Kasumi-1 (cell line): ENCODE measurements at regions not wholly inside any gene's neighbourhood (a gene's known extent, or its start where the extent isn't known, plus 50 kb on each side); places are given as distances from the start of the nearest gene placed in this dataset.
"Not testable (repeated sequence)": the region's sequence is repeated elsewhere in the genome, so short reads cannot be mapped to it uniquely, and the experiment has no call there.

Experiments used
- DNase-seq, 2 experiments: peaks; one replicate each; lab custom pipeline; 2025; lab: John Stamatoyannopoulos, UW

GRCh38 chrX:95218976-95219375, 1465.7 kb upstream of the DIAPH2 start:
- DNase-seq = no peak

GRCh38 chrX:95248386-95248785, 1436.3 kb upstream of the DIAPH2 start:
- DNase-seq = no peak

GRCh38 chrX:95290455-95290854, 1394.2 kb upstream of the DIAPH2 start:
- DNase-seq = no peak

DNA sequence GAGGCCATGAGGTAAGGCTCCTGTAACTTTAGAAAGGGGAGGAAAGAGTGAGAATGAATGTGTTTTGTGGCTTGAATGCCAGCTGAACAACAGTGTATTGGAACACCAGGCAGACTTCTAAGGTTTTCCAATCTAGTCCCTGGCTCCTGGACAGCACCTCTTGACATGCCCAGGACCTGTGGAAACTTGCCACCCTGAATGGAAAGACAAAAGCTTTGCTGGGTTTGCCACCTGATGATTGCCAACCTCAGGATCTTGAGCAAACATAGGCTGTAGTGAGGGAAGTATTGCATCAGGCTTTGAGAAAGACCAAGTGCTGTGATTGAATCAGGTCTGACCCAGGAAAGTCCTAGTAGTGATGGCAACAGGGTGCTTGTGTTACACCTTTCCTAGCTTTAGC, 1393.1 kb upstream of the DIAPH2 start:
- DNase-seq = no peak

DNA sequence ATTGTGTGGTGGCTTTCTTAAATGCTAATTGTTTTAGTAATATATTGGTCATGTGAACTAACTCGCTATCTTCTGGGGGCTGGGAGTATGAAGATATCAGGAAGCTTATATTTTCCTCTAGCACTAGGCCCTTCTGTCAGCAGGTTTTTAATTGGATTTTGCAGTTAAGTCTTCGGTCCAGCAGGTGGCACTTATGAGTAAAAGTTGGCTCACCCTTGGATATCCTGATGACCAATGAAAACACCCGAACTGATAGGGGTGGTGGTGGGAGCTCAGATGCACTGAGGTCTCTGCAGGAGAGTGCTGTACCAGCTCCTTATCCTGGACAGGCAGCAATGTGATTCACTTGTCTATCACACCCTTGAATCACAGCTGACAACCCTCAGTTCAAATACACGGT, 1365.8 kb upstream of the DIAPH2 start:
- DNase-seq = peak; percentile 1 to 21

GRCh38 chrX:95325185-95325584, 1359.5 kb upstream of the DIAPH2 start:
- DNase-seq = no peak

DNA sequence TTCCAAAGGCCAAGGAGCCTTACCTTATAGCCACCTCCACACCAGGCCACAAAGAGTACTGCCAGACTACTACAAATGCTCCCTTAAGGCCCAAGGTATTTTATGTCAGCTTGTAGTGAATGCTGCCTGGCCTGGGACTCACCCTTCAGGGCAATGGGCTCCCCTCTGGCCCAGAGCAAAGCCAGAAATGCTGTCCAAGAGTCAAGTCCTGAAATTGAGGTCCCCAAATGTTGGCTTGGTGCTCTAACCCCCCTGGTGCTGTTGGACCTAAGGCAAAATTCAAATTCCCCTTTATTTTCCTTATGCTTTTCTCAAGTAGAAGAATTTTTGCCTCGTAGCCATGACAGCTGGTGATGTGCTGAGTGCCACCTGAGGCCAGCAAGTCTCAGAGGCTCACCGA, 1354.3 kb upstream of the DIAPH2 start:
- DNase-seq = no peak

DNA sequence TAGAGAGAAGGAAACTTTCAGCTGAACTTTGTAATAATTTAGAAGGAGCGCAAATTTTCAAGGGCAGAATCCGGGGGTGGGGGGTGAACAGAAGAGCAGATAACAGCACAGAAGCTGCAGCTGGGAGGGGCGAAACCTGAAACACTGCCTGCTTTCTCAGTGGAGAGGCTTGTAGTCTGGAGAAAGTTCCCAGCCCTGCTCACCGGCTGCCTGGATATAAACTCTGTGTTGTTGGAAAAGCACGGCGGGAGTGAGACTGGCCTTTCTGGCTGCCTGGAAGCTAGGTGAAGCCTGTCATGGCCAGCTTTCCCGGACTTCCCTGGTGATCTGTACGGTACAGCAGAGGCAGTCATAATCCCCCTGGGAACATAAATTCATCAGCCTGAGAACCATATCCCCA, 1352.1 kb upstream of the DIAPH2 start:
- no peak for DNase-seq

- peak; percentile 32 to 36 for DNase-seq
Measured at GRCh38 chrX:95346856-95347255, 1337.8 kb upstream of the DIAPH2 start.

GRCh38 chrX:95350774-95351488, 1333.7 kb upstream of the DIAPH2 start:
- no peak for DNase-seq

- DNase-seq = no peak
Measured at GRCh38 chrX:95367286-95367685, 1317.4 kb upstream of the DIAPH2 start.

GRCh38 chrX:95382799-95383198, 1301.8 kb upstream of the DIAPH2 start:
- no peak for DNase-seq

- DNase-seq = no peak
Measured at GRCh38 chrX:95383778-95384177, 1300.9 kb upstream of the DIAPH2 start.

DNA sequence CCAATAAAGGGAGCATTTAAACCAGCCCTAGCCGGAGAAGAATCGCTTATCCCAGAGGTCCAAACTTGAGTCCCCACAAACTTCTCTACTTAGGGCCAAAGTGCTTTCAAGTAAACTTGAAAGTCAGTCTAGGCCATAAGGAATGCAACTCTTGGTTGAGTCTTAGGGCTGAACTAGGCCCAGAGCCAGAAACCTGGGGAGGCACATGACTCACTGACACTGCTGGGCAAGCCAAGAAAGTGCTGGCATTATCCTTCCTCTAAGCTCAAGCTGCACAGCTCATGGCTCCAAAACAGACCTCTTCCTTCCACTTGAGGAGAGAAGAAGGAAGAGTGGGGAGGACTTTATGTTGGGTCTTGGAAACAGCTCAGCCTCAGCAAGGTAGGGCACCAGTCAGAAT, 1257.3 kb upstream of the DIAPH2 start:
- DNase-seq = no peak

DNA sequence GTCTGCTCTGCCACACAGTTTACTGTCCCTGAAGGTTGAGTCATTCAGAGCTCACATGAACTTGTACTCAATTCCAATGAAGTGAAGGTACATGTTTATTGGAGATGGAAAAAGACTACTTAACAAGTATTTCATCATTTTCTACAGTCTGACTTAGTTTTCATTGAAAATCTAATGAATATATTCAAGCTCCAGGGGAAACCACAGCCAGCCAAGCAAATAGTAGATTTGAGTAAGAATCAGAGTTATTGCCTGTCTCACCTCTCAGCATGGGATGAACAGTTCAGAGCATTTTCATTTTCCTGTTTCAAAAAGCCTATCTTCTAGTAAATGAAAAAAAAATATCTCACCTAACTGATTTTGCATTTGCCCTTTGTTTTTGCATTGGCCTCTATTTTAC, 1249.4 kb upstream of the DIAPH2 start:
- DNase-seq = no peak

- no peak for DNase-seq
Measured at GRCh38 chrX:95441836-95442235, 1242.8 kb upstream of the DIAPH2 start.

- no peak for DNase-seq
Measured at GRCh38 chrX:95484781-95485180, 1199.9 kb upstream of the DIAPH2 start.

DNA sequence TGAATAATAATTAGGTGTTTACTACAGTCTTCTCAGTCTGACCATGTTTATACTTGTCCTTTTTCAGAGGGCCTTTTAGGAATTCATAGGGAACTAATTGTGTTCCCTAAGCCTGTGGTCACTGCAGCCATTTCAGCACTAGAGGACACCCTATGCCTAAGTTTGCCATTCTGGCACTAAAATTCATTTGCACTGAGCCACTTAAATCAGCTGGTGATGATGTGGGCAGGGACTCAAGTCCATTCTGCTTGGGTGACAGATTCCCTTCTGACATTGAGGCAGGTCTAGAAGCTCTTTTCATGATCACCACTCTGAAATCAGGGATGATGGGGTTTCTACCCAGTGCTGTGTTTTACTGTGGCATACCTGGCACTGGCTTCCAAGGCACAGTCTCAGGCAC, 1178.9 kb upstream of the DIAPH2 start:
- DNase-seq = no peak

DNA sequence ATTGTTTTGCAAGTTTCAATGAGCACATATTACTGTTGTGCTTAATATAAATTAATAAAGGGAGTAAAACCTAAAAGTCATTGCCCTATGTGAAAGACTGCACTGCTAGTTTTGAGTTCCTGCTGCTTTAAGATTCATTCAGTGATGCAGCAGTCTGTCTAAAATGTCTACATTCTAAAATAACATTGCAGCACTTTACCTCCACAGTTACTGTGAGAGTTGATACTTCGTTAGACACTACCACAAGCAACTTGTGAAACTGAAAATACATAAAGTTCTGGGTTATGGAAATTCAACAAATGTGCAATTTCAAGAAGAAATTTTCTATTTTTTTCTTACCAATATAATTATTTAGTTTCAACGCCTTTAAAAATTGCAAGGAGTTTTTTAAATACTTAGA, 1175.2 kb upstream of the DIAPH2 start:
- DNase-seq = no peak

DNA sequence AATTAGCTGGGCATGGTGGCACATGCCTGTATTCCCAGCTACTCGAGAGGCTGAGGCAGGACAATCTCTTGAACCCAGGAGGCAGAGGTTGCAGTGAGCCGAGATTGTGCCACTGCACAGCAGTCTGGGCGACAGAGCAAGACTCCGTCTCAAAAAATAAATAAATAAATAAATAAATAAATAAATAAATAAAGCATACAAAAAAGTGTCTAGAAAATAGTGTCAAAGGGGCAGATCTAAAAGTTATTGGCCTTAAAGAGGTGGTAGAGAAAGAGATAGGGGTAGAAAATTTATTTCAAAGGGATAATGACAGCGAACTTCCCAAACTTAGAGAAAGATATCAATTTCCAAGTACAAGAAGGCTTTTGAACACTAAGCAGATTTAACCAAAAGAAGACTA, 1160.6 kb upstream of the DIAPH2 start:
- not testable (repeated sequence) for DNase-seq

DNA sequence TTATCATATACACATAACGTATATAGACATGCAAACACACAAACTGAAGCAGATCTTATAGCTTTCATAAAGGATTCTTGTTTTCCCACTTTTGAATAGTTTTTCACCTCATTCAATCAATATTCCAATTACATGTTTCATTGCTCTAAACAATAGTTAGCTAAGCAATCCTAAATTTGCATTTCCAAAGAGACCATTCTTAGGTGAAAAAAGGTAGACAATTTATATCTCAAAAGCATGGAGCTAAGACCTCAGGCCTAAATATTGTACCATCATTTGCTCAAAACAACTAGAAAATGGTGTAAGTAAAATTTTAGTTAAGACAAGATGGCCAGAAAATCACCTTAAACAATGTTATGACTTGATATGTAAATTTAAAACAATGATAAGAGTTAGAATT, 1148.5 kb upstream of the DIAPH2 start:
- no peak for DNase-seq

DNA sequence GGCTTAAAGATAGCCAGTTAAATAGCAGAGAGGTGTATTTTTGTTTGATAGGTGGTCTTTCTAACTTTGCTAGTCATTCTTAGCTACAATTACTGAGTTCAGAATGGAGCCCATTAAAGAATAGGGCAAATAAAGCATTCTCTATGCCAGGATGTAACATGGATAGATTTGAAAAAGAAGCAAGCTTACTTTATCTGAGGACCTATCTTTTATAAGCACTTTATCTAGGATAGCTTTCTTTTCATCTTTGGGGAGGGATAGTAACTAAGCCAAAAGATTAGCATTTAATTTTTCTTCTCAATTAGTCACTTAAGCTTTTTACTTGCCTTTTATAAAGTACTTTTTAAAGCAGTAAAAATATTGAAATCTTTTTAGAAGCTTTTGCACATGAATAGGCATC, 1148.0 kb upstream of the DIAPH2 start:
- DNase-seq = no peak

DNA sequence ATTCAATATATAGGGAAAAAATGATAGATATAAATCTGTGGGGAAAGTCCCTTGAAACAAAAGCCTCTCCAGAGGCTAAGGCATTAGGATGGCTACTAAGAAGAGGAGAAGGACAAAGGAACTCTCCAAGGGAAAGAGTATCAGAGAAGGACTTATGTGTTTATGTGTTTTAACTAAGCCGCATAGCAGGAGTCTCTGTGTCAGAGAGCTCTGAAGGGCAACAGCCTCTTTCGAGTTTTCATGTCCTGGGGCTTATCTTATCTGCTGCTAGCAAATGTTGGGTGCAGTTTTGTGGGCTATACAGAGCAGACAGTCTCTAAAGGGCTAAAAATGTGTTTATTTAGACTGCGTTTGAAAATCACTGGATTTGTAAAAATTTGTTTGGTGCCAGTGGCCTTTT, 1145.6 kb upstream of the DIAPH2 start:
- DNase-seq = no peak

DNA sequence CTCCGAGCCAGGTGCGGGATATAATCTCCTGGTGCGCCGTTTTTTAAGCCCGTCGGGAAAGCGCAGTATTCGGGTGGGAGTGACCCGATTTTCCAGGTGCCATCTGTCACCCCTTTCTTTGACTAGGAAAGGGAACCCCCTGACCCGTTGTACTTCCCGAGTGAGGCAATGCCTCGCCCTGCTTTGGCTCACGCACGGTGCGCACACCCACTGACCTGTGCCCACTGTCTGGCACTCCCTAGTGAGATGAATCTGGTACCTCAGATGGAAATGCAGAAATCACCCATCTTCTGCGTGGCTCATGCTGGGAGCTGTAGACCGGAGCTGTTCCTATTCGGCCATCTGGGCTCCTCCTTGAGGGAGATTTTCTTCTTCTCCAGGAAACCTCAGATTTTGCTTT, 1135.1 kb upstream of the DIAPH2 start:
- DNase-seq = not testable (repeated sequence)

GRCh38 chrX:95585321-95585720, 1099.3 kb upstream of the DIAPH2 start:
- DNase-seq = no peak
